Spleen (tissue), 11 donors: ENCODE measurements at regions not wholly inside any gene's neighbourhood (a gene's known extent, or its start where the extent isn't known, plus 50 kb on each side); places are given as distances from the start of the nearest gene placed in this dataset.

ENCODE experiments used
- DNase-seq: peaks from one replicate; pipeline ENCODE4 v3.0.0-alpha.2; 2020
- H3K27ac ChIP-seq, 8 donors: fragments of 200-600 bp; sonication (generic) in 7 of 8; 1 replicate in 4 of 8; 2 replicates in 4 of 8; pipeline versions ENCODE4 v1.5.0 to v1.8.0; 2016 to 2021; ENCODE audit warnings: inconsistent platforms in 4 of 8, mild to moderate bottlenecking in 4 of 8, moderate library complexity in 1 of 8
- H3K27me3 ChIP-seq, 7 donors: fragments of 200-600 bp; sonication (generic) in 6 of 7; replicated peaks in 1 of 7; 1 replicate in 4 of 7; 2 replicates in 3 of 7; pipeline versions ENCODE4 v1.5.0 to v1.8.0; 2016 to 2021; ENCODE audit warnings: inconsistent platforms in 3 of 7, mild to moderate bottlenecking in 1 of 7
- H3K36me3 ChIP-seq, 6 donors: fragments of 200-600 bp; sonication (generic) in 5 of 6; 1 replicate in 4 of 6; 2 replicates in 2 of 6; pipeline versions ENCODE4 v1.5.0 to v1.8.0; 2016 to 2021; ENCODE audit warnings: inconsistent platforms in 2 of 6
- H3K4me1 ChIP-seq, 6 donors: fragments of 200-600 bp; sonication (generic) in 5 of 6; 1 replicate in 3 of 6; 2 replicates in 3 of 6; pipeline versions ENCODE4 v1.5.0 to v1.8.0; 2016 to 2021; ENCODE audit warnings: inconsistent platforms in 3 of 6
- H3K4me3 ChIP-seq, 8 donors: fragments of 200-600 bp; sonication (generic) in 7 of 8; 1 replicate in 4 of 8; 2 replicates in 4 of 8; pipeline versions ENCODE4 v1.5.0 to v1.8.0; 2016 to 2021; ENCODE audit warnings: inconsistent platforms in 4 of 8, mild to moderate bottlenecking in 4 of 8, moderate library complexity in 2 of 8
- H3K9me3 ChIP-seq, 8 donors: fragments of 200-600 bp; sonication (generic) in 7 of 8; 1 replicate in 4 of 8; 2 replicates in 4 of 8; pipeline versions ENCODE4 v1.5.0 to v1.8.0; 2016 to 2021; ENCODE audit warnings: inconsistent platforms in 4 of 8
- POLR2A ChIP-seq, 3 donors: fragments of 450-650 bp; IDR thresholded peaks; one replicate each; pipeline ENCODE4 v1.5.1; 2017; ENCODE audit warnings: antibody characterized with exemption in 3 of 3, mild to moderate bottlenecking in 1 of 3
- POLR2AphosphoS5 ChIP-seq, 3 donors: sonication (generic); formaldehyde crosslinking; IDR thresholded peaks; one replicate each; pipeline ENCODE4 v1.5.1; 2017; ENCODE audit warnings: antibody characterized with exemption in 3 of 3
- WGBS, 5 donors: extraction: QIAGEN DNeasy Blood & Tissue Kit in 3 of 5; methylation state at CpG; one replicate each; pipeline versions ENCODE4 v1.1.5 to v1.1.7; 2013 to 2018; 5-methylcytosine and 5-hydroxymethylcytosine counted together
- intact Hi-C: fragments of 100-400 bp; cut with DNase I; formaldehyde crosslinking; loops from one replicate; pipeline ENCODE4 v1.15.0; 2023; ENCODE audit warnings: low total_unique reads
- TF ChIP-seq, protein P1 (sequence below), 11 experiments: fragments of 200-600 bp in 7 of 11; fragments of 450-650 bp in 4 of 11; sonication (generic) in 4 of 11; IDR thresholded peaks in 8 of 11; conservative IDR thresholded peaks in 3 of 11; 1 replicate in 7 of 11; 2 replicates in 4 of 11; pipeline versions ENCODE4 v1.4.0 to v1.8.0; 2016 to 2021; ENCODE audit warnings: antibody characterized with exemption in 11 of 11, inconsistent platforms in 4 of 11, mild to moderate bottlenecking in 1 of 11
- donor health status: healthy with polysubstance abuse.
- donor health status: DM: no; HTN: no; CAD: no; lungs with moderate emphysema.
- donor health status: DM: no; HTN: no; CAD: no.
- donor health status: Bipolar disorder and iron deficiency.
- donor health status: healthy.
- donor health status: DM: no; HTN: no; CAD: no.
- donor health status: DM: yes; HTN: yes; CAD: no.

DNA sequence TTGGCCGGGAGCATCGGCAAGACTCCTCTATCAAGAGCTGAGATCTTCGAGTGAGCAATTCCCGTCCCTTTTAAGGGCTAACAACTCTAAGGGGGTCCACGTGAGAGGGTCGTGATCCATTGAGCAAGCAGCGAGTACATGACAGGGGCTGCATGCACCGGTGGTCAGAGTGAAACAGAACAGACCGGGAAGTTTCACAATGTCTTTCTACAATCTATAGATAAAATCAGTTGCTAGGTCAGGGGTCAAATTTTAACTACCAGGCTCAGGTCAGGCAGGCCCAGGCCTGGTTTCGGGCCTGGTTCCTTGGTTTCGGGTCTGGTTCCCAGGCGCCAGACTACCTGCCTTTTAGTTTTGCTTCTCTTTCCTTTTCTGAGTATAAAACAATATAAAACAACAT lies 160.1 kb downstream of the PTCHD1 start:
- no peak for DNase-seq
- intact Hi-C loops: no loop called here
- no peak for TF ChIP-seq POLR2AphosphoS5 (IDR thresholded peaks at IDR 0.05)
- no peak for TF ChIP-seq POLR2A (IDR thresholded peaks at IDR 0.05)
- TF ChIP-seq, protein P1, sequence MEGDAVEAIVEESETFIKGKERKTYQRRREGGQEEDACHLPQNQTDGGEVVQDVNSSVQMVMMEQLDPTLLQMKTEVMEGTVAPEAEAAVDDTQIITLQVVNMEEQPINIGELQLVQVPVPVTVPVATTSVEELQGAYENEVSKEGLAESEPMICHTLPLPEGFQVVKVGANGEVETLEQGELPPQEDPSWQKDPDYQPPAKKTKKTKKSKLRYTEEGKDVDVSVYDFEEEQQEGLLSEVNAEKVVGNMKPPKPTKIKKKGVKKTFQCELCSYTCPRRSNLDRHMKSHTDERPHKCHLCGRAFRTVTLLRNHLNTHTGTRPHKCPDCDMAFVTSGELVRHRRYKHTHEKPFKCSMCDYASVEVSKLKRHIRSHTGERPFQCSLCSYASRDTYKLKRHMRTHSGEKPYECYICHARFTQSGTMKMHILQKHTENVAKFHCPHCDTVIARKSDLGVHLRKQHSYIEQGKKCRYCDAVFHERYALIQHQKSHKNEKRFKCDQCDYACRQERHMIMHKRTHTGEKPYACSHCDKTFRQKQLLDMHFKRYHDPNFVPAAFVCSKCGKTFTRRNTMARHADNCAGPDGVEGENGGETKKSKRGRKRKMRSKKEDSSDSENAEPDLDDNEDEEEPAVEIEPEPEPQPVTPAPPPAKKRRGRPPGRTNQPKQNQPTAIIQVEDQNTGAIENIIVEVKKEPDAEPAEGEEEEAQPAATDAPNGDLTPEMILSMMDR (IDR thresholded peaks at IDR 0.05 in 8 of 11, conservative IDR thresholded peaks at IDR 0.05 in 3 of 11): no peak
- 78 to 88% (median 82%) methylated on average over 11 to 12 of the region's 12 CpGs for WGBS, 5 donors
- no peak overlapping the region for H3K27ac ChIP-seq
- H3K36me3 ChIP-seq: no peaks in the 10 kb centered on the region
- no peaks in the 10 kb centered on the region for H3K27me3 ChIP-seq
- H3K4me1 ChIP-seq: no peaks in the 10 kb centered on the region
- no peak overlapping the region for H3K4me3 ChIP-seq
- peaks cover 0 to 5% (median 0%) of the 10 kb centered on the region in 8 donors for H3K9me3 ChIP-seq

GRCh38 chrX:23497919-23498318 lies 163.3 kb downstream of the PTCHD1 start:
- TF ChIP-seq POLR2AphosphoS5 (IDR thresholded peaks at IDR 0.05) (no peak), POLR2A (IDR thresholded peaks at IDR 0.05) (no peak)
- TF ChIP-seq, protein P1 (IDR thresholded peaks at IDR 0.05 in 8 of 11, conservative IDR thresholded peaks at IDR 0.05 in 3 of 11): no peak
- DNase-seq: no peak

DNA sequence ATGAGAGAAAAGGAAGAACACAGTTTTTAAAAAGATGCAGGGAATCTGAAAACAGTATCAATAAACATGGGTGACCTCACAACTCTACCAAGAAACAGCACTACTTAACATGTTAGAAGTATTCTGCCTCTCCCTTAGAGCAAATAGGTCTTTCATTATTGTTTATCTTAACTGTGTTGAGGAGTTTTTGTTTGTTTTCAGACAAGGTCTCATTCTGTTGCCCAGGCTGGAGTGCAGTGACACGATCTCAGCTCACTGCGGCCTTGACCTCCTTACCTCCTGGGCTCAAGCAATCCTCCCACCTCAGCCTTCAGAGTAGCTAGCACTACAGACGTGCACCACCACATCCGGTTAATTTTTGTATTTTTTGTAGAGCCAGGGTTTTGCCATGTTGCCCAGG lies 165.3 kb upstream of the PRDX4 start:
- Histone ChIP-seq H3K9me3 (no peaks in the 10 kb centered on the region), H3K27ac (no peak overlapping the region), H3K4me1 (no peaks in the 10 kb centered on the region), H3K36me3 (no peaks in the 10 kb centered on the region), H3K4me3 (no peak overlapping the region), H3K27me3 (no peaks in the 10 kb centered on the region)
- intact Hi-C loops: no loop called here
- 80 to 91% (median 87%) methylated on average over 4 of the region's 4 CpGs for WGBS, 5 donors
- TF ChIP-seq POLR2AphosphoS5 (IDR thresholded peaks at IDR 0.05) (no peak), POLR2A (IDR thresholded peaks at IDR 0.05) (no peak)
- TF ChIP-seq, protein P1 (IDR thresholded peaks at IDR 0.05 in 8 of 11, conservative IDR thresholded peaks at IDR 0.05 in 3 of 11): no peak
- DNase-seq: no peak

More at GRCh38 chrX:23497919-23498318, 163.3 kb downstream of the PTCHD1 start:
- no peaks in the 10 kb centered on the region for H3K9me3 ChIP-seq
- H3K27ac ChIP-seq: no peak overlapping the region
- intact Hi-C loops: no loop called here
- H3K27me3 ChIP-seq: no peaks in the 10 kb centered on the region
- no peaks in the 10 kb centered on the region for H3K36me3 ChIP-seq
- H3K4me1 ChIP-seq: no peaks in the 10 kb centered on the region
- no peak overlapping the region for H3K4me3 ChIP-seq

DNA sequence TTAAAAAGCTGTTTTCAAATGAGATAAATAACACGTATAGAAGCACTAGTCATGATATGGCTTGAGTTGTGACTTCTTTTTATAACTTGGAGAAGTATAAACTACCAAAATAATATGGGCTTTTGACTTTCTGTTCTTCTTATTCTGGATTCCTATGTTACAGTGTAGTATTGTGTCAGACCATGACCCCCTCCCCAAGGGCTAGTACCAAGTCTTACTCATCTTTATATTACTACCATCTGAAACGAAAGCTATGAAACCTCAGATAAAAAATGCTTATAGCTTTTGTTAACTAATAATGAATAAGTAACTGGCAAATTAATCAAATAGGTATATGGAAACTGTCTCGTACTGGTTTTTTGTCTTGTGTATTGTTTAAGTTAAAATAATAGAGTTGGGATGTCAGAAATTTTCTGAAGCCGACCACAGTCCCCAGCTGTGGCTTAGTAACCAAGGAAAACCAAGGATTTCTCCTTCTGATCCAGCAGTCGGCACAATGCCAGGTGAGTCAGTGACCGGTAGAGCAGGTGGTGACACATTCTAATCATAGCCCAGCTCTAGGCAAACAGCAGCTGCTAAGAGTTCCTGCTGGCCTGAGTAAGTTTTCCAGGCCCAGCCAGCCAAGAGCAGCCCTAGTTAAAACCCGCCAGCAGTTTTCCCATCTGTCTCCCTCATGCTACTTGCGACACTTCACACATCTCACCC lies 163.3 kb upstream of the PRDX4 start:
- TF ChIP-seq POLR2A (IDR thresholded peaks at IDR 0.05) (no peak), POLR2AphosphoS5 (IDR thresholded peaks at IDR 0.05) (no peak)
- TF ChIP-seq, protein P1 (IDR thresholded peaks at IDR 0.05 in 8 of 11, conservative IDR thresholded peaks at IDR 0.05 in 3 of 11): no peak
- H3K27ac ChIP-seq: no peak overlapping the region
- 73 to 78% (median 77%) methylated on average over 8 of the region's 8 CpGs for WGBS, 5 donors
- DNase-seq: no peak
- no peaks in the 10 kb centered on the region for H3K27me3 ChIP-seq
- intact Hi-C loops: no loop called here
- no peaks in the 10 kb centered on the region for H3K4me1 ChIP-seq
- peaks cover 0 to 2% (median 0%) of the 10 kb centered on the region in 8 donors for H3K9me3 ChIP-seq
- no peak overlapping the region for H3K4me3 ChIP-seq
- H3K36me3 ChIP-seq: no peaks in the 10 kb centered on the region
